ENCODE measurements at regions not wholly inside any gene's neighbourhood (a gene's known extent, or its start where the extent isn't known, plus 50 kb on each side); places are given as distances from the start of the nearest gene placed in this dataset.

DNA sequence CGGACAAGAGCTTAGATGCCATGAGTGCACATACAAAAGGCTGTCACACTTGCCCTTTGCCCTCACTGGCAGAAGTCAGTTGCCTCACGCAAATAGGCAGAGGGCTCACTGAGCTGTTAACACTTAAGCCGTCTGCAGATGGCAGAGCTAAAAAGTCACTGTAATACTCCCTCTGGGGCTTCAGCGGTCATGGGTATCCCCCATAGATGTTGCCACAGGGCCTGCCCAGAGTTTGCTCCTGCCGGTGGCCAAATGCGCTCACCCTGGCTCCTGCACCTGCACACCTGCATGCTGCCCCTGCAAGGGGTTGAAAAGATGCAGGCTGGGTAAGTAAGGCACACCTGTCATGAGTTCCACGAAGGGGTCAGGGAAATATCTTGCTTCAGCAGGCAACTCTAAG is 741.5 kb downstream of the EDEM1 start:
- TF ChIP-seq, protein P1, sequence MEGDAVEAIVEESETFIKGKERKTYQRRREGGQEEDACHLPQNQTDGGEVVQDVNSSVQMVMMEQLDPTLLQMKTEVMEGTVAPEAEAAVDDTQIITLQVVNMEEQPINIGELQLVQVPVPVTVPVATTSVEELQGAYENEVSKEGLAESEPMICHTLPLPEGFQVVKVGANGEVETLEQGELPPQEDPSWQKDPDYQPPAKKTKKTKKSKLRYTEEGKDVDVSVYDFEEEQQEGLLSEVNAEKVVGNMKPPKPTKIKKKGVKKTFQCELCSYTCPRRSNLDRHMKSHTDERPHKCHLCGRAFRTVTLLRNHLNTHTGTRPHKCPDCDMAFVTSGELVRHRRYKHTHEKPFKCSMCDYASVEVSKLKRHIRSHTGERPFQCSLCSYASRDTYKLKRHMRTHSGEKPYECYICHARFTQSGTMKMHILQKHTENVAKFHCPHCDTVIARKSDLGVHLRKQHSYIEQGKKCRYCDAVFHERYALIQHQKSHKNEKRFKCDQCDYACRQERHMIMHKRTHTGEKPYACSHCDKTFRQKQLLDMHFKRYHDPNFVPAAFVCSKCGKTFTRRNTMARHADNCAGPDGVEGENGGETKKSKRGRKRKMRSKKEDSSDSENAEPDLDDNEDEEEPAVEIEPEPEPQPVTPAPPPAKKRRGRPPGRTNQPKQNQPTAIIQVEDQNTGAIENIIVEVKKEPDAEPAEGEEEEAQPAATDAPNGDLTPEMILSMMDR (IDR thresholded peaks at IDR 0.05): no peak
- TF ChIP-seq POLR2A (IDR thresholded peaks at IDR 0.05): no peak

All from testis (tissue), 2 donors.